IMR-90 (cell line): ENCODE measurements at regions not wholly inside any gene's neighbourhood (a gene's known extent, or its start where the extent isn't known, plus 50 kb on each side); places are given as distances from the start of the nearest gene placed in this dataset.

ENCODE experiments used
- ATAC-seq: fragments of 200-7000 bp; cut with Tn5 transposase; 2 replicates; pipeline ENCODE4 v1.9.1; 2020; ENCODE audit warnings: low read depth, mild to moderate bottlenecking, moderate library complexity
- BruUV-seq: library from RNA; stranded (reverse); fragments of 400-500 nt; replicated peaks from 2 replicates; lab custom pipeline; 2021; lab: Mats Ljungman, UMichigan
- CTCF ChIA-PET: fragments of 300-600 bp; formaldehyde crosslinking; extraction: SDS; loops from one replicate; lab custom pipeline; 2021; ENCODE audit warnings: antibody characterized with exemption; lab: Yijun Ruan, JAX
- POLR2A ChIA-PET: fragments of 300-600 bp; sonication (Branson Sonifier 250); formaldehyde crosslinking; loops from one replicate; lab custom pipeline; 2022; ENCODE audit warnings: antibody characterized with exemption; ENCODE audit not compliant: unreplicated experiment; lab: Charles Lee
- DNase-seq: peaks from one replicate; pipeline ENCODE4 v3.0.0; 2013
- H2AFZ ChIP-seq: replicated peaks from 2 replicates; pipeline ENCODE3; 2013; ENCODE audit warnings: low read length, mild to moderate bottlenecking; ENCODE audit not compliant: poor library complexity
- H2AK5ac ChIP-seq: 2 replicates; pipeline ENCODE4 v1.6.1; 2013; ENCODE audit warnings: low read depth, low read length, inconsistent platforms
- H2AK9ac ChIP-seq: replicated peaks from 2 replicates; pipeline ENCODE3; 2013; ENCODE audit warnings: mild to moderate bottlenecking, low read depth, low read length, moderate library complexity; ENCODE audit not compliant: poor library complexity
- H2BK120ac ChIP-seq: 2 replicates; pipeline ENCODE4 v1.6.1; 2013; ENCODE audit warnings: low read depth, low read length, inconsistent platforms
- H2BK15ac ChIP-seq: 3 replicates; pipeline ENCODE4 v1.6.1; 2013; ENCODE audit warnings: low read depth, low read length, inconsistent platforms
- H2BK20ac ChIP-seq: 2 replicates; pipeline ENCODE4 v1.6.1; 2013; ENCODE audit warnings: low read depth, mild to moderate bottlenecking, inconsistent platforms, low read length, moderate library complexity
- H2BK5ac ChIP-seq: 2 replicates; pipeline ENCODE4 v1.6.1; 2013; ENCODE audit warnings: mild to moderate bottlenecking, low read depth, low read length, inconsistent platforms; ENCODE audit not compliant: poor library complexity, severe bottlenecking
- H3K14ac ChIP-seq: replicated peaks from 2 replicates; pipeline ENCODE4 v1.6.1; 2013; ENCODE audit warnings: low read depth, low read length, inconsistent platforms
- H3K18ac ChIP-seq: 2 replicates; pipeline ENCODE4 v1.6.1; 2013; ENCODE audit warnings: low read depth, low read length, control low read depth
- H3K23ac ChIP-seq: 2 replicates; pipeline ENCODE4 v1.6.1; 2013; ENCODE audit warnings: low read depth, low read length, inconsistent platforms
- H3K27ac ChIP-seq: 2 replicates; pipeline ENCODE4 v1.5.1; 2013; ENCODE audit warnings: mild to moderate bottlenecking, control low read depth, low read length; ENCODE audit not compliant: insufficient read depth
- H3K27me3 ChIP-seq: 2 replicates; pipeline ENCODE4 v1.6.1; 2013; ENCODE audit warnings: low read length; ENCODE audit not compliant: control insufficient read depth, insufficient read depth
- H3K36me3 ChIP-seq: 2 replicates; pipeline ENCODE4 v1.6.1; 2013; ENCODE audit warnings: low read length, mixed read lengths; ENCODE audit not compliant: control insufficient read depth, insufficient read depth
- H3K4ac ChIP-seq: 2 replicates; pipeline ENCODE4 v1.6.1; 2013; ENCODE audit warnings: low read depth, low read length, inconsistent platforms
- H3K4me1 ChIP-seq: 2 replicates; pipeline ENCODE4 v1.6.1; 2013; ENCODE audit warnings: low read length, mixed read lengths; ENCODE audit not compliant: control insufficient read depth, insufficient read depth
- H3K4me2 ChIP-seq: 2 replicates; pipeline ENCODE4 v1.6.1; 2013; ENCODE audit warnings: low read depth, mild to moderate bottlenecking, control low read depth, low read length, moderate library complexity
- H3K4me3 ChIP-seq: 2 replicates; pipeline ENCODE4 v1.5.1; 2013; ENCODE audit warnings: low read depth, mild to moderate bottlenecking, control low read depth, low read length, moderate library complexity; ENCODE audit not compliant: insufficient read depth
- H3K56ac ChIP-seq: 2 replicates; pipeline ENCODE4 v1.6.1; 2013; ENCODE audit warnings: low read length, inconsistent platforms; ENCODE audit not compliant: insufficient read depth; ENCODE audit errors: extremely low read depth
- H3K79me1 ChIP-seq, 2 experiments: 2 replicates each; pipeline ENCODE4 v1.6.1; 2013; ENCODE audit warnings: low read length in 2 of 2, inconsistent platforms in 1 of 2, low read depth in 1 of 2
- H3K9ac ChIP-seq: 2 replicates; pipeline ENCODE4 v1.6.1; 2013; ENCODE audit warnings: low read depth, low read length, control low read depth
- H3K9me1 ChIP-seq: 2 replicates; pipeline ENCODE4 v1.6.1; 2013; ENCODE audit warnings: low read length, inconsistent platforms; ENCODE audit not compliant: insufficient read depth
- H3K9me3 ChIP-seq: 2 replicates; pipeline ENCODE4 v1.6.1; 2013; ENCODE audit warnings: low read length; ENCODE audit not compliant: control insufficient read depth, insufficient read depth
- H4K20me1 ChIP-seq: 2 replicates; pipeline ENCODE4 v1.6.1; 2013; ENCODE audit warnings: low read length, inconsistent platforms; ENCODE audit not compliant: insufficient read depth
- H4K5ac ChIP-seq: 2 replicates; pipeline ENCODE4 v1.6.1; 2013; ENCODE audit warnings: mild to moderate bottlenecking, low read depth, low read length, control low read depth
- H4K8ac ChIP-seq, 2 experiments: 2 replicates each; pipeline ENCODE4 v1.6.1; 2013; ENCODE audit warnings: low read depth in 2 of 2, low read length in 2 of 2, control low read depth in 1 of 2, inconsistent platforms in 1 of 2
- H4K91ac ChIP-seq: 2 replicates; pipeline ENCODE4 v1.6.1; 2013; ENCODE audit warnings: low read depth, low read length, inconsistent platforms; ENCODE audit not compliant: insufficient read depth
- CEBPB ChIP-seq: IDR thresholded peaks from 2 replicates; pipeline ENCODE4 v1.6.1; 2012; ENCODE audit warnings: low read depth, low read length, improper control_type of control experiment
- CHD1 ChIP-seq: IDR thresholded peaks from 2 replicates; pipeline ENCODE4 v1.6.1; 2012; ENCODE audit warnings: low read depth, low read length, improper control_type of control experiment
- MAFK ChIP-seq: IDR thresholded peaks from 2 replicates; pipeline ENCODE4 v1.6.1; 2012; ENCODE audit warnings: low read depth, low read length, improper control_type of control experiment
- MAZ ChIP-seq: IDR thresholded peaks from 2 replicates; pipeline ENCODE4 v1.6.1; 2012; ENCODE audit warnings: low read depth, mild to moderate bottlenecking, low read length, improper control_type of control experiment, moderate library complexity, borderline replicate concordance
- POLR2A ChIP-seq: IDR thresholded peaks from 2 replicates; pipeline ENCODE4 v1.6.1; 2012; ENCODE audit warnings: mild to moderate bottlenecking, low read depth, low read length
- RAD21 ChIP-seq: IDR thresholded peaks from 2 replicates; pipeline ENCODE4 v1.6.1; 2012; ENCODE audit warnings: low read length, improper control_type of control experiment
- RFX5 ChIP-seq: IDR thresholded peaks from 2 replicates; pipeline ENCODE4 v1.8.0; 2012; ENCODE audit warnings: low read depth, mild to moderate bottlenecking, low read length, moderate library complexity
- SMC3 ChIP-seq: fragments of 150-350 bp; IDR thresholded peaks from 2 replicates; pipeline ENCODE4 v1.6.1; 2016; ENCODE audit warnings: low read depth, mild to moderate bottlenecking, antibody characterized with exemption, low read length, moderate library complexity
- USF2 ChIP-seq: fragments of 150-350 bp; IDR thresholded peaks from 2 replicates; pipeline ENCODE4 v1.6.1; 2017; ENCODE audit warnings: mild to moderate bottlenecking, antibody characterized with exemption, low read length, low read depth
- dilution Hi-C: fragments of 300-500 bp; cut with HindIII; formaldehyde crosslinking; loops from one replicate; pipeline ENCODE4 v1.14.3; 2018; ENCODE audit warnings: low sequenced_read_pairs; ENCODE audit not compliant: unreplicated experiment
- in situ Hi-C: fragments of 300-500 bp; cut with MboI; formaldehyde crosslinking; loops from 3 replicates; pipeline ENCODE4 v1.14.3; 2019; ENCODE audit warnings: low sequenced_read_pairs, inconsistent platforms, mixed read lengths
- intact Hi-C: fragments of 100-400 bp; cut with micrococcal nuclease; formaldehyde crosslinking; loops from 2 replicates; pipeline ENCODE4 v1.10.0; 2022
- TF ChIP-seq, protein P1 (sequence below): conservative IDR thresholded peaks from 2 replicates; pipeline ENCODE4 v1.5.1; 2012; ENCODE audit warnings: mild to moderate bottlenecking, low read depth, low read length, improper control_type of control experiment

GRCh38 chr2:83365476-83365875, 1093.6 kb downstream of the SUCLG1 start:
- Histone ChIP-seq H2AFZ (no peak overlapping the region), H2BK120ac (no peak overlapping the region), H3K14ac (no peak overlapping the region), H3K79me1 (no peaks in the 10 kb centered on the region), H3K18ac (no peak overlapping the region), H2BK5ac (no peak overlapping the region), H3K23ac (no peak overlapping the region), H2BK15ac (no peak overlapping the region), H2AK5ac (no peak overlapping the region), H3K27ac (no peak overlapping the region), H2BK20ac (no peak overlapping the region), H4K20me1 (no peaks in the 10 kb centered on the region), H3K9me1 (no peaks in the 10 kb centered on the region), H4K8ac (no peak overlapping the region), H3K4me2 (no peak overlapping the region), H3K56ac (no peak overlapping the region), H4K5ac (no peak overlapping the region), H3K36me3 (no peaks in the 10 kb centered on the region), H3K27me3 (no peaks in the 10 kb centered on the region), H3K4ac (no peak overlapping the region), H4K91ac (no peak overlapping the region), H3K9me3 (peaks cover 2% of the 10 kb centered on the region; the same call in 1 of the 2 replicates), H3K9ac (no peak overlapping the region), H3K4me1 (no peaks in the 10 kb centered on the region), H2AK9ac (no peak overlapping the region), H3K4me3 (no peak overlapping the region)
- TF ChIP-seq RFX5: no peak
- TF ChIP-seq, protein P1, sequence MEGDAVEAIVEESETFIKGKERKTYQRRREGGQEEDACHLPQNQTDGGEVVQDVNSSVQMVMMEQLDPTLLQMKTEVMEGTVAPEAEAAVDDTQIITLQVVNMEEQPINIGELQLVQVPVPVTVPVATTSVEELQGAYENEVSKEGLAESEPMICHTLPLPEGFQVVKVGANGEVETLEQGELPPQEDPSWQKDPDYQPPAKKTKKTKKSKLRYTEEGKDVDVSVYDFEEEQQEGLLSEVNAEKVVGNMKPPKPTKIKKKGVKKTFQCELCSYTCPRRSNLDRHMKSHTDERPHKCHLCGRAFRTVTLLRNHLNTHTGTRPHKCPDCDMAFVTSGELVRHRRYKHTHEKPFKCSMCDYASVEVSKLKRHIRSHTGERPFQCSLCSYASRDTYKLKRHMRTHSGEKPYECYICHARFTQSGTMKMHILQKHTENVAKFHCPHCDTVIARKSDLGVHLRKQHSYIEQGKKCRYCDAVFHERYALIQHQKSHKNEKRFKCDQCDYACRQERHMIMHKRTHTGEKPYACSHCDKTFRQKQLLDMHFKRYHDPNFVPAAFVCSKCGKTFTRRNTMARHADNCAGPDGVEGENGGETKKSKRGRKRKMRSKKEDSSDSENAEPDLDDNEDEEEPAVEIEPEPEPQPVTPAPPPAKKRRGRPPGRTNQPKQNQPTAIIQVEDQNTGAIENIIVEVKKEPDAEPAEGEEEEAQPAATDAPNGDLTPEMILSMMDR: no peak
- no peak for TF ChIP-seq POLR2A
- TF ChIP-seq SMC3: no peak
- no peak for TF ChIP-seq CHD1
- TF ChIP-seq RAD21: no peak
- TF ChIP-seq USF2: no peak
- TF ChIP-seq CEBPB: no peak
- no peak for TF ChIP-seq MAFK
- no peak for TF ChIP-seq MAZ
- ChIA-PET POLR2A (no interaction called here), CTCF (interaction anchor here (0.5 kb wide), 1 partner anchor 733 kb away, joined by 4 read pairs; no protein-coding TSS in a partner anchor)
- dilution Hi-C loops: no loop called here
- DNase-seq (no peak), ATAC-seq (no peak)
- intact Hi-C loops: no loop called here
- in situ Hi-C loops: no loop called here
- BruUV-seq: no TSS peak
